GM19239 (cell line): ENCODE measurements at regions not wholly inside any gene's neighbourhood (a gene's known extent, or its start where the extent isn't known, plus 50 kb on each side); places are given as distances from the start of the nearest gene placed in this dataset.
"Not testable (repeated sequence)": the region's sequence is repeated elsewhere in the genome, so short reads cannot be mapped to it uniquely, and the experiment has no call there.

Experiments
- DNase-seq: peaks from one replicate; pipeline ENCODE4 v3.0.0; 2011; ENCODE audit warnings: low spot score; ENCODE audit not compliant: insufficient read length
- FAIRE-seq: peaks from 2 replicates; lab custom pipeline; 2011; peaks lifted over from hg19 to GRCh38; lab: Jason Lieb, UNC

GRCh38 chr1:53398576-53399365 is 60.4 kb upstream of the DMRTB1 start:
- no peak for FAIRE-seq

GRCh38 chr1:53399370-53400133 is 59.6 kb upstream of the DMRTB1 start:
- DNase-seq, FAIRE-seq: not testable (repeated sequence)

More at GRCh38 chr1:53398576-53399365, 60.4 kb upstream of the DMRTB1 start:
- no peak for DNase-seq

DNA sequence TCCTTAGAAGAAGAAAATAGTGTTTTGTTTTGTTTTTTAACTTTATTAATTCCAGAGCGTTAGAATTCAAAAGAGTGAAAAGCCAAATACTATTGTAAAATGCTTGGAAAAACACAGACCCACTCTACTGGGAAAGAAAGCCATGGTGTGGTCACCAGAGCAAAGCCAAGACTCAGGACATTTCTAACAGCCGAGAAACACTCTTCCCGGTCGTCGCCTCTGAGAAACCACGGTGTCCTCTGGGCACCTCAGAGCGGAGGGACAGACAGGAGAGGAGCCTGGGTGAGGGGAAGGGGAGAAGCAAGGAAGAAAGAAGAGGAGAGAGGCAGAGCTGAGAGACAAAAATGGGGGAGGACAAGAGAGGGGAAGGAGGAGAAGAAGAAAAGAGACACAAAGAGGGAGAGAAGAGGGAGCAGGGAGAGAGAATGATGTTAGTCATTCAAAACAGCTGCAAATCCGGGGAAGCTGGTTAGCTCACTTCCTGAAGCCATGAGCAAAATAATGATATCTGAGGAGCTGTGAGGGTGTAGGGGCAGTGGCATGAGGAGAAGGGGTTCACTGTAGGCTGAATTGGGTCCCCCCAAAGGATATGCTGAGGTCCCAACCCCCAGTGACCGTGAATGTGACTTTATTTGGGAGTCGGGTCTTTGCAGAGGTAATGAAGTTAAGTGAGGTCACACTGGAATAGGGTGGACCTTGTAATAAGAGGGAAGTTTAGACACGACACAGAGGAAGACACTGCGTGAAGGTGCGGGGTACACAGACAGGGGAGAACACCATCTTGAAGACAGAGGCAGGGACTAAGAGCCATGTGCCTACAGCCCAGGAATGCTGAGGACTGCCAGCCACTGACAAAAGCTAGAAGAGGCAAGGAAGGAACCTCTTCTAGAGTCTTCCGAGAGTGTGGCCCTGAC is 58.2 kb upstream of the DMRTB1 start:
- no peak for FAIRE-seq
- no peak for DNase-seq

DNA sequence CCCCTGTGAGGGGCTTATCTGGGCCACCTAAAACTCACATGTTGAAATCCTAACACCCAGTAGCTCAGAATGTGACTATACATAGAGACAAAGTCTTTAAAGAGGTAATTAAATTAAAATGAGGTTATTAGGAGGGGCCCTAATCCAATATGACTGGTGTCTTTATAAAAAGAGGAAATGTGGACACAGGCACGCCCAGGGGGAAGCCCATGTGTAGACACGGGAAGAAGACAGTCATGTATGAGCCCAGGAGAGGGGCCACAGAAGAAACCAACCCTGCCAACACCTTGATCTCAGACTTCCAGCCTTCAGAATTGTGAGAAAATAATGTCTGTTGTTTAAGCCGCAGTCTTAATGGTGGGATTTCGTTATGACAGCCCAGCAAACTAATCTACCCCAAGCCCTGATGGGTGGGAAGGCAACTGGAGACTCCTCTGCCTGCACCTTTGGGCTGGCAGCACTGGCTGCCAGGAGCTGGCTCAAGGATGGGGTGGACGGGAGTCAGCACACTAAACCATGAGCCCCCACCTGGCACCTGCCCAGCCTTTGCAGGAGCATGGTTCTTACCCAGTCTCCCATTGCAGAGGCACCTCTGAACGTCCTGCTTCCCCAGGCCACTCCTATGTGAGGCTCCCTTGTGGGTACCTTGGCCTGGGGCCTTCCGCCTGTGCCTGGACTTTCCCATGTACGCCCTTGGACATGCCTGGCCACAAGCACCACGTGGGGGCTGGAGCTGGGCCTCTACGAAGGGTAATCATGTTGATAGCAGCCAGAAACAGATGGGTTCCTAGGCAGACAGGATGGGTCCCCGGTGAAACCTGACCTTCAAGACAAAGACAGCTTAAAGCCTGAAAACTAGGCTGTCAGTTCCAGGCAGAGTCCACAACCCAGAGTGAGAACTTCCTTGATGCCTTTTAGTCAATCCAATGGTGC is 57.1 kb upstream of the DMRTB1 start:
- DNase-seq (no peak), FAIRE-seq (no peak)

DNA sequence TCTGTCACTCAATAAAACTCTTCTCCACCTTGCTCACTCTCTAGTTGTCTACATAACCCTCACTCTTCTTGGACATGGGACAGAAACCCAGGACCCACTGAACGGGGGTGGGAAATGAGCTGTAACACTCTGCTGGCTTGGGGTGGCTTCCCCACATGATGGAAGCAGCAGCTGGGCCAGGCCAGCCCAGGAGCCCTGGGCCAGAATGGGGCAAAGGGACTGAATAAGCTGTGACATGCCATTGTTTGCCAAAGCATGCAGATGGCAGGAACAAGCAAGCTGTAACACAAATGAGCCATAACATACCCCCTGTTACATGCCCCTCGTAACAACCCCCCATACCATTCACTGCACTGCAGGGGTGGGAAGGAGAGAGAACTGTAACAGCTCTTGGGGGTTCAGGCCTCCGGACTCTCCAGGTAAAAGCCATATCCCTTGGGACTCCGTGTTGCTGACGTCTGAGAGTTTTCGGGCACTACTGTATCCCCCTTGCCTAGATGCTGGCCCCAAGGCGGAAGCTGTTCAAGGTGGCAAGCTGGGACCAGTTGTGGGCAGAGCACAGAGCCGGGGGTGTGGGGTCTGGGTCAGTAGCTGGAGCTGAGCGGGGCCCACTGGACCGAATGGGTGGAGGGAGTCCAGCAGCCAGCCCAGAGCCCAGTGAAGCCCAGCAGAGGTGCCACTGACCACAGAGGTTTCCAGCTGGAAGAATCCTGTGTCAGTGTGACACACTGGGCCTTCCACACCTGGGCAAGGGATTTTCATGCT is 56.1 kb upstream of the DMRTB1 start:
- FAIRE-seq, result no peak
- DNase-seq, result no peak

DNA sequence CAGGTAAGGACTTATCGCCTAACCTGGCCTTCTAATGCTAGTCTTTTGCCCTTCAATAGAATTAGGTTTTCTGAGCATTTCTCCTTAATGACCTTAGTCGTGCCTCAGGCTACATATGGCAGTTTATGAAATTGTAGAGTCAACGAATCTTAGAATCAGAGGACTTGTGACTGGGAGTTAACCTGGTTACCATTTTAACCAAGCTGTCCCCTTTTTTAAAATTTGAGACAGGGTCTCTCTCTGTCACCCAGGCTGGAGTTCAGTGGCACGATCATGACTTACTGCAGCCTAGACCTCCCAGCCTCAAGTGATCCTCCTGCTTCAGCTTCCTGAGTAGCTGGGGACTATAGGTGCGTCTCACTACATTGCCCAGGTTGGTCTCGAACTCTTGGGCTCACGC is 53.5 kb upstream of the DMRTB1 start:
- DNase-seq (no peak), FAIRE-seq (no peak)

- no peak for FAIRE-seq
- no peak for DNase-seq
These were observed 52.5 kb upstream of the DMRTB1 start for GRCh38 chr1:53406551-53407235.

GRCh38 chr1:53408013-53408754 is 51.0 kb upstream of the DMRTB1 start:
- DNase-seq (no peak), FAIRE-seq (no peak)

DNA sequence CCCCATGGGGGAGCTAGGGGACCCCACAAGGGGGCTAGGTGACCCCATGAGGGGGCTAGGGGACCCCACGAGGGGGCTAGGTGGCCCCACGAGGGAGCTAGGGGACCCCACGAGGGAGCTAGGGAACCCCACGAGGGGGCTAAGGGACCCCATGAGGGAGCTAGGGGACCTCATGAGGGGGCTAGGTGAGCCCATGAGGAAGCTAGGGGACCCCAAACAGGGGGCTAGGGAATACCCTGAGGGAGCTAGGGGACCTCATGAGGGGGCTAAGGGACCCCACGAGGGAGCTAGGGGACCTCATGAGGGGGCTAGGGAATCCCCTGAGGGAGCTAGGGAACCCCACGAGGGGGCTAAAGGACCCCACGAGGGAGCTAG is 50.5 kb upstream of the DMRTB1 start:
- DNase-seq (no peak), FAIRE-seq (no peak)

DNA sequence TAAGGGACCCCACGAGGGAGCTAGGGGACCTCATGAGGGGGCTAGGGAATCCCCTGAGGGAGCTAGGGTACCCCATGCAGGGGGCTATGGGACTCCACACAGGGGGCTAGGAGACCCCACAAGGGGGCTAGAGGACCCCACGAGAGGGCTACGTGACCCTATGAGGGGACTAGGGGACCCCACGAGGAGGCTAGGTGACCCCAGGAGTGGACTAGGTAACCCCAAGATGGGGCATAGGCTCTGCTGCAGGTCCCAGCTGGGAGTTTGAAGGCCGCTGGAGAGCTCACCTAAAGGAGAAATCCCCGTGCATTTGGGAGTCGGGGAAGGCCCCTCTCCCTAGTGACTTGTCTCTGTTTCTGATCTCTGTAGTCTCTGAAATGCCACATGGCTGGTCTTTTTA is 50.0 kb upstream of the DMRTB1 start:
- no peak for DNase-seq
- FAIRE-seq, result no peak
